Gastrocnemius medialis (tissue), 4 donors: ENCODE measurements at regions not wholly inside any gene's neighbourhood (a gene's known extent, or its start where the extent isn't known, plus 50 kb on each side); places are given as distances from the start of the nearest gene placed in this dataset.
"Not testable (repeated sequence)": the region's sequence is repeated elsewhere in the genome, so short reads cannot be mapped to it uniquely, and the experiment has no call there.

Experiments used
- ATAC-seq, 2 donors: fragments of 150-250 bp; one replicate each; pipeline ENCODE4 v1.9.1; 2016
- DNase-seq, 2 donors: peaks; one replicate each; pipeline ENCODE4 v3.0.0-alpha.2; 2019
- H3K27ac ChIP-seq, 4 donors: fragments of 200-600 bp; sonication (generic); 1 replicate in 1 of 4; 2 replicates in 3 of 4; pipeline ENCODE4 v1.5.1; 2016 to 2018; ENCODE audit warnings: mild to moderate bottlenecking in 2 of 4, moderate library complexity in 1 of 4
- H3K27me3 ChIP-seq, 3 donors: fragments of 200-600 bp; sonication (generic) in 2 of 3; 1 replicate in 1 of 3; 2 replicates in 2 of 3; pipeline versions ENCODE4 v1.5.1 to v1.6.0; 2016 to 2019; ENCODE audit warnings: mild to moderate bottlenecking in 1 of 3, moderate library complexity in 1 of 3
- H3K36me3 ChIP-seq, 2 donors: fragments of 200-600 bp; sonication (generic) in 1 of 2; one replicate each; pipeline ENCODE4 v1.5.1; 2017 to 2018
- H3K4me1 ChIP-seq, 2 donors: fragments of 200-600 bp; sonication (generic) in 1 of 2; one replicate each; pipeline ENCODE4 v1.5.1; 2016 to 2017; ENCODE audit warnings: mild to moderate bottlenecking in 2 of 2
- H3K4me3 ChIP-seq, 4 donors: fragments of 200-600 bp; sonication (generic) in 3 of 4; 1 replicate in 1 of 4; 2 replicates in 3 of 4; pipeline ENCODE4 v1.5.1; 2016 to 2019; ENCODE audit warnings: mild to moderate bottlenecking in 2 of 4
- H3K9me3 ChIP-seq, 3 donors: fragments of 200-600 bp; sonication (generic) in 2 of 3; 1 replicate in 1 of 3; 2 replicates in 2 of 3; pipeline ENCODE4 v1.5.1; 2016 to 2019
- CTCF ChIP-seq, 5 experiments: fragments of 450-650 bp in 3 of 5; fragments of 200-600 bp in 2 of 5; sonication (generic) in 2 of 5; IDR thresholded peaks in 4 of 5; conservative IDR thresholded peaks in 1 of 5; 1 replicate in 4 of 5; 2 replicates in 1 of 5; pipeline ENCODE4 v1.5.1; 2016 to 2019; ENCODE audit warnings: antibody characterized with exemption in 5 of 5, mild to moderate bottlenecking in 3 of 5, moderate library complexity in 3 of 5
- POLR2A ChIP-seq, 2 donors: fragments of 450-650 bp; IDR thresholded peaks; one replicate each; pipeline ENCODE4 v1.6.1; 2017; ENCODE audit warnings: antibody characterized with exemption in 2 of 2, mild to moderate bottlenecking in 2 of 2, moderate library complexity in 2 of 2
- in situ Hi-C, 4 donors: fragments of 200-750 bp; cut with MboI; loops; one replicate each; pipeline versions ENCODE4 v1.15.0 to v1.8.0; 2017; ENCODE audit warnings: low sequenced_read_pairs in 4 of 4
- intact Hi-C: fragments of 100-400 bp; cut with DNase I; formaldehyde crosslinking; loops from one replicate; pipeline ENCODE4 v1.15.1; 2023; ENCODE audit warnings: low total_unique reads

GRCh38 chr17:77086433-77087010 is 54.2 kb upstream of the SEC14L1 start:
- in situ Hi-C loops (loop anchor here (5.0 kb wide), 3 partner anchors 156 to 166 kb away; no protein-coding TSS in a partner anchor), intact Hi-C loops (loop anchor here (1.0 to 10.0 kb wide), 3 partner anchors 122 to 408 kb away; no protein-coding TSS in a partner anchor)
- peak overlapping the region in 3 of 4 donors; percentile 11 to 72 (median 62) for H3K27ac ChIP-seq
- no peaks in the 10 kb centered on the region for H3K9me3 ChIP-seq
- TF ChIP-seq CTCF (IDR thresholded peaks at IDR 0.05 in 4 of 5, conservative IDR thresholded peaks at IDR 0.05 in 1 of 5), result peak; percentile 91 to 96 (median 95)
- TF ChIP-seq POLR2A (IDR thresholded peaks at IDR 0.05), result no peak
- peaks cover 30 to 32% of the 10 kb centered on the region in 2 donors for H3K4me1 ChIP-seq
- peaks cover 0 to 19% of the 10 kb centered on the region in 2 donors for H3K36me3 ChIP-seq
- H3K4me3 ChIP-seq, result peak overlapping the region in 1 of 4 donors; percentile 43
- DNase-seq (peak; percentile 65 to 86), ATAC-seq (peak; percentile 52 to 70)
- H3K27me3 ChIP-seq, result no peaks in the 10 kb centered on the region

- TF ChIP-seq CTCF (IDR thresholded peaks at IDR 0.05 in 4 of 5, conservative IDR thresholded peaks at IDR 0.05 in 1 of 5) (no peak), POLR2A (IDR thresholded peaks at IDR 0.05) (no peak)
- Histone ChIP-seq H3K9me3 (no peaks in the 10 kb centered on the region), H3K27me3 (no peaks in the 10 kb centered on the region), H3K4me3 (peak overlapping the region; percentile 73 to 85 (median 76)), H3K4me1 (peaks cover 30 to 32% of the 10 kb centered on the region in 2 donors), H3K27ac (peak overlapping the region; percentile 89 to 94 (median 90)), H3K36me3 (peaks cover 0 to 32% of the 10 kb centered on the region in 2 donors)
- in situ Hi-C loops (loop anchor here (5.0 kb wide), 3 partner anchors 154 to 164 kb away; no protein-coding TSS in a partner anchor), intact Hi-C loops (loop anchor here (2.0 to 10.0 kb wide), 2 partner anchors 121 to 407 kb away; no protein-coding TSS in a partner anchor)
- ATAC-seq (no peak), DNase-seq (no peak)
Observed at GRCh38 chr17:77087650-77088454, 52.9 kb upstream of the SEC14L1 start.

- Histone ChIP-seq H3K27ac (peak overlapping the region; percentile 89 to 94 (median 90)), H3K4me1 (peaks cover 30 to 32% of the 10 kb centered on the region in 2 donors), H3K27me3 (no peaks in the 10 kb centered on the region), H3K4me3 (peak overlapping the region; percentile 73 to 85 (median 76)), H3K36me3 (peaks cover 0 to 40% of the 10 kb centered on the region in 2 donors), H3K9me3 (no peaks in the 10 kb centered on the region)
- peak; percentile 96 for ATAC-seq
- intact Hi-C loops (loop anchor here (10.0 kb wide), 1 partner anchor 406 kb away; no protein-coding TSS in a partner anchor), in situ Hi-C loops (loop anchor here (5.0 kb wide), 3 partner anchors 154 to 164 kb away; no protein-coding TSS in a partner anchor)
- peak; percentile 87 to 89 for DNase-seq
- TF ChIP-seq CTCF (IDR thresholded peaks at IDR 0.05 in 4 of 5, conservative IDR thresholded peaks at IDR 0.05 in 1 of 5) (peak; percentile 73 to 89 (median 78)), POLR2A (IDR thresholded peaks at IDR 0.05) (peak; percentile 81 to 82)
Observed at GRCh38 chr17:77088455-77089123, 52.2 kb upstream of the SEC14L1 start.

GRCh38 chr17:77089124-77089490 is 51.7 kb upstream of the SEC14L1 start:
- H3K9me3 ChIP-seq, result no peaks in the 10 kb centered on the region
- intact Hi-C loops, result loop anchor here (10.0 kb wide), 1 partner anchor 406 kb away; no protein-coding TSS in a partner anchor
- peak overlapping the region; percentile 89 to 94 (median 90) for H3K27ac ChIP-seq
- DNase-seq (no peak), ATAC-seq (peak in 1 of 2 donors; percentile 20)
- peaks cover 0 to 45% of the 10 kb centered on the region in 2 donors for H3K36me3 ChIP-seq
- TF ChIP-seq CTCF (IDR thresholded peaks at IDR 0.05 in 4 of 5, conservative IDR thresholded peaks at IDR 0.05 in 1 of 5) (no peak), POLR2A (IDR thresholded peaks at IDR 0.05) (no peak)
- in situ Hi-C loops, result loop anchor here (5.0 kb wide), 3 partner anchors 153 to 163 kb away; no protein-coding TSS in a partner anchor
- H3K27me3 ChIP-seq, result no peaks in the 10 kb centered on the region
- peak overlapping the region; percentile 73 to 85 (median 76) for H3K4me3 ChIP-seq
- peaks cover 30 to 32% of the 10 kb centered on the region in 2 donors for H3K4me1 ChIP-seq

- not testable (repeated sequence) for ATAC-seq, H3K27me3 ChIP-seq, H3K9me3 ChIP-seq, DNase-seq
- Histone ChIP-seq H3K4me1 (peaks cover 32 to 35% of the 10 kb centered on the region in 2 donors), H3K4me3 (peak overlapping the region in 3 of 4 donors; percentile 73 to 80 (median 73)), H3K36me3 (peaks cover 0 to 52% of the 10 kb centered on the region in 2 donors), H3K27ac (peak overlapping the region; percentile 89 to 94 (median 90))
- in situ Hi-C loops (loop anchor here (5.0 to 10.0 kb wide), 4 partner anchors 125 to 162 kb away; no protein-coding TSS in a partner anchor), intact Hi-C loops (loop anchor here (10.0 kb wide), 1 partner anchor 405 kb away; no protein-coding TSS in a partner anchor)
Observed at GRCh38 chr17:77089949-77090348, 50.8 kb upstream of the SEC14L1 start.
